ENCODE measurements at regions not wholly inside any gene's neighbourhood (a gene's known extent, or its start where the extent isn't known, plus 50 kb on each side); places are given as distances from the start of the nearest gene placed in this dataset.
"Not testable (repeated sequence)": the region's sequence is repeated elsewhere in the genome, so short reads cannot be mapped to it uniquely, and the experiment has no call there.

DNA sequence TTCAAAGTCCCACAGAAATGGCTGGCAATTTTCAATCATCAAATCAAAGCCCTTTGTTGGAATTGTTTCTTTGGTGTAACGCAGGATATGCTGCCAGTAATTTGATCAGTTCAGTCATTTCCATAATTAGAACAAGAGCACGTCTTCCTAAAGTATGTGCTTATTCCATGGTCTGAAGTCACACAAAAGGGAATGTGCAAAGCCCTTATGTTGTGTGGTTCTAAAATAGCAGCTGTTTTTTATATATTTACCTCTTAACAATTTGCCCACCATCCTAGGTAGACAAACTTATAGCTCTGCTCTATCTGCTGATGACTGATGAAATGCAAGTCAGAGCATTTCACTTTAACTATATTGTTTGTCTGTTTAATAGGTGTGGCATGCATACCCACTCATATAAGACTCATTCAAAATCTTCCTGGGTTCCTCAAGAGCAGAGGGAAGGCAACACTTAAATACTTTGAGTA lies 176.1 kb upstream of the SLC38A2 start:
- ATAC-seq (no peak), DNase-seq (no peak)
- Mint-ChIP-seq H3K36me3 (peaks cover 2 to 11% (median 11%) of the 10 kb centered on the region in 3 donors), H3K9me3 (peaks cover 0 to 15% (median 6%) of the 10 kb centered on the region in 9 donors), H3K27me3 (no peaks in the 10 kb centered on the region), H3K4me1 (peaks cover 35 to 45% (median 39%) of the 10 kb centered on the region in 4 donors), H3K27ac (peak overlapping the region in 2 of 10 donors; percentile 2 to 30), H3K4me3 (peak overlapping the region in 1 of 10 donors; percentile 37)
- POLR2A ChIA-PET, result no interaction called here

DNA sequence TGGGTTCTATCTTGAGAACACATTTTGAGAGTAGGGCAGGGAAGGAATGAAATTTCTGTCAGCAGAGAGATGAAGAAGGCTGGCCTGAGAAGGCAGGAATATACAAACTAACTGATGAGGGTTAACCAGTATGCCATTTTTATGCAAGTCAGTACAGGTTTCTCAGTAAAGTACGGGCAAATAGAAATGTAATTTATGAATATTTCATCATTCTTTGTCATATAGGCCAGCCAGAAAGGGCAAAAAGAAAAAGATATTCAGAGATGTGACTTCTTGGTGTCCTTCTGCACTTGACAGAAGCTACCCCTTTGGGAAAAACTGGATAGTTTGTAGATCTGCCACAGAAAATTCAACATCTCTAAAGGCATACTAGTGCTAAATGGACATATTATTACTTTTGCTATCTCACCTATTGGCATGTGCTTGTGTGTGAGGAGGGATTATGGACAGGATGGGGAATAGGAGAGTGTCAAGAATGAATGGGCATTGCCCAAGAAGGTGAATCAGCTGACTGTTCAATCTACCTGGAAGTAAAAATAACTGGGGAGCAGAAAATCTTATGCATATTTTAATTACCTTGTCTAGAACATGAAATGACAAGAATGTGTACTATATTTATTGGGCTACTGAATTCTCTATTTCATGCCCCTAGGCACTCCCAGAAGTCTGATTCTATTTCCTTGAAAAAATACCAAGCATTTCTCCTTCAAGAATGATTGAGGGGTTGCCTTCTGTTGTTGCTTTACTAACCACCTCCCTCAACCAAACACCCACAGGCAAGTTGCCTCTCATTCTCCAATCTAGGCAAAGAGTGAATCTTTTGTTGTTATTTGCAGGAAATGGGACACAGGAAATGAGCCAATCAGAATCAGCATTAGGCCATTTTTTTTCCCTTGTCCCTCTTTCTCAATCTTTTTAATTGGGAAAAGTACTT lies 175.1 kb upstream of the SLC38A2 start:
- H3K27ac Mint-ChIP-seq, result peak overlapping the region in 5 of 10 donors; percentile 2 to 77 (median 33)
- POLR2A ChIA-PET, result interaction anchor here (1.0 kb wide), 1 partner anchor 379 kb away, joined by 3 read pairs; no protein-coding TSS in a partner anchor

DNA sequence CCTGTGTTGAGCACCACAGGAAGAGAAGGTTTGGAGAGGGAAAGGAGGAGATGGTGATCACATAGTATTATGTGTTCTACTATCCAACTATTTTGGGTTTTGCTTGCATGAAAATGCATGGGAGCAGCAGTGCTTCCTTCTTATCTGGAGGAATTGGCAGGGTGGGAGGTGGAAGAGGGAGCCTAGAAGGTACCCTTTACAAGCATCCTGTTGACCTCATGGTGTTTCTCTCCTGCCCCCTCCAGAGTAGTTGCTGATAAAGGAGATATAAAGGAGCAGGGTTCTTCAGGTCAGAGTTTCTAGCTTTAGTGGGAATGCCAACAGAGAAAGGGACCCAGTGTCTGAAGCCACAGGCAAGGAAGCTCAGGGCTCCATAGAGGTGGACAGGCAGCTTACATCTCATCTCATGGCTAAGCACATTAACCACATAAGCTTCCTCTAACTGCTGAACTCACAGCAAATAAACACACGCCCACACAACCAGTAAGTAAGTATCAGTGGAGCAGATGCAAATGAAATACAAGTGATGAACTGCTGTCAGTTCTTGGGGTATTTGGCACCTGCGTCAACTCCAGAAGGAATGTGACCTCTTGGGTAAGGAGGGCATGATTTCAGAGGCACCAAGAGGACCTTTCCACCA lies 174.2 kb upstream of the SLC38A2 start:
- Mint-ChIP-seq H3K4me3 (peak overlapping the region in 9 of 10 donors; percentile 8 to 56 (median 34)), H3K27me3 (no peaks in the 10 kb centered on the region), H3K36me3 (peaks cover 2 to 19% (median 11%) of the 10 kb centered on the region in 3 donors), H3K9me3 (peaks cover 0 to 19% (median 8%) of the 10 kb centered on the region in 9 donors), H3K27ac (peak overlapping the region in 8 of 10 donors; percentile 2 to 67 (median 37)), H3K4me1 (peaks cover 41 to 56% (median 47%) of the 10 kb centered on the region in 4 donors)
- POLR2A ChIA-PET, result interaction anchor here (1.0 kb wide), 1 partner anchor 378 kb away, joined by 3 read pairs; no protein-coding TSS in a partner anchor
- ATAC-seq, result peak; percentile 41 to 77
- peak in 2 of 10 donors; percentile 9 to 24 for DNase-seq

More for the DNA sequence above, 175.1 kb upstream of the SLC38A2 start:
- ATAC-seq, result no peak
- peak overlapping the region in 2 of 10 donors; percentile 1 to 56 for H3K4me3 Mint-ChIP-seq
- peaks cover 0 to 19% (median 8%) of the 10 kb centered on the region in 9 donors for H3K9me3 Mint-ChIP-seq
- no peaks in the 10 kb centered on the region for H3K27me3 Mint-ChIP-seq
- peaks cover 40 to 53% (median 45%) of the 10 kb centered on the region in 4 donors for H3K4me1 Mint-ChIP-seq
- peaks cover 2 to 16% (median 11%) of the 10 kb centered on the region in 3 donors for H3K36me3 Mint-ChIP-seq
- no peak for DNase-seq

DNA sequence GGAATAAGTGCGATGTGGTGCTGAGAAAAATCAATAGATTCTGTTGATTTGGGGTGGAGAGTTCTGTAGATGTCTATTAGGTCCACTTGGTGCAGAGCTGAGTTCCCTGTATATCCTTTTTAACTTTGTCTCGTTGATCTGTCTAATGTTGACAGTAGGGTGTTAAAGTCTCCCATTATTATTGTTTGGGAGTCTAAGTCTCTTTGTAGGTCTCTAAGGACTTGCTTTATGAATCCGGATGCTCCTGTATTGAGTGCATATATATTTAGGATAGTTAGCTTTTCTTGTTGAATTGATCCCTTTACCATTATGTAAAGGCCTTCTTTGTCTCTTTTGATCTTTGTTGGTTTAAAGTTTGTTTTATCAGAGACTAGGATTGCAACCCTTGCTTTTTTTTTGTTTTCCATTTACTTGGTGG lies 170.8 kb upstream of the SLC38A2 start:
- H3K4me3 Mint-ChIP-seq, DNase-seq, POLR2A ChIA-PET, H3K27me3 Mint-ChIP-seq, ATAC-seq: not testable (repeated sequence)
- Mint-ChIP-seq H3K27ac (peak overlapping the region in 1 of 10 donors; percentile 21), H3K4me1 (peaks cover 29 to 39% (median 35%) of the 10 kb centered on the region in 4 donors), H3K36me3 (peaks cover 2 to 19% (median 15%) of the 10 kb centered on the region in 3 donors), H3K9me3 (peaks cover 0 to 24% (median 14%) of the 10 kb centered on the region in 9 donors)

DNA sequence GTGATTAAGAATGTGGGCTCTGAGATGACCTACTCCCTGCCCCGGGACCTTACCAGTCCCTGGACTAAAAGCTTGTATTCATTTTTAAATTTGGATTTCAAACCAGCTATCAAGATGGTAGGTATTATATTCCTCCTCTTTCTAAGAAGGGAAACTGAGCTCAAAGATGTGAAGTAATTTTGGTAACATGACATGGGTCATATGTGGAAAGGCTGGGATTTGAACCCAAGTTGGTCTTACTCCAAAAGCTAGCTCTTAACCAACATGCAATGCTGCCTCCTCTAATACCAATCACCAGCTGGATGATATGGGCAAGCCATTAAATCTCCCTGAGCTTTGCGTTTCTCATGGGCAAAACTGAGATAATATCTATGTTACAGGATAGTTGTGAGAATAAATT lies 166.4 kb upstream of the SLC38A2 start:
- H3K4me1 Mint-ChIP-seq, result peaks cover 16 to 27% (median 22%) of the 10 kb centered on the region in 4 donors
- H3K9me3 Mint-ChIP-seq, result peaks cover 0 to 13% (median 4%) of the 10 kb centered on the region in 9 donors
- no peak overlapping the region for H3K4me3 Mint-ChIP-seq
- DNase-seq (no peak), ATAC-seq (no peak)
- POLR2A ChIA-PET, result no interaction called here
- H3K36me3 Mint-ChIP-seq, result peaks cover 0 to 11% (median 4%) of the 10 kb centered on the region in 3 donors
- no peak overlapping the region for H3K27ac Mint-ChIP-seq
- no peaks in the 10 kb centered on the region for H3K27me3 Mint-ChIP-seq

DNA sequence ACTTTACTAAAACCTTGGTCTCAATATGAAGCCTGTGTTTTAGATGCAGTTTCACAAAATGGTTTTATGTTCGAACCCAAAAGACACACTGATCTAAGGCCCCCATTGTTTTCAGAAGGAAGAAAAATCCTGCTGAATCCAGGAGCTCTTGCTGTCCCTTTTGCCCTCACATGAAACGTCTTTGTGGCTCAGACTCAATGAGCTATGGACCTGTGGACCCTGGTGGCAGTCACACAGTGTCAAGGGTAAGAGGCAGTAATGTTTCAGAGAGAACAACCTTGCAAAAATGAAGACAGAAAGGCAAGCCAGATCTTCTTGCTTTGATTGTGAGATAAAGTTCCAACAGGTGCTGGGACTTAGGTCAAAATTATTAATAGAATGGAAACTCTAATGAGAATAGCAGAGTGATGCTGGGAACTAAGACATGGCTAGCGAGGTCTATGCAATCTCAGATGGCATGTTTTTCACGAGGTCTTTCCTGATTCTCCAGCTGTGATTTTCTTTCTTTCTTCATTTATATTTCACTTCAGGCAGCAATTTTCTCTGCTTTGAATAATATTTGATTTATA lies 164.9 kb upstream of the SLC38A2 start:
- Mint-ChIP-seq H3K36me3 (peaks cover 0 to 4% (median 1%) of the 10 kb centered on the region in 3 donors), H3K4me3 (no peak overlapping the region), H3K27ac (peak overlapping the region in 1 of 10 donors; percentile 4), H3K27me3 (no peaks in the 10 kb centered on the region), H3K4me1 (peaks cover 10 to 19% (median 14%) of the 10 kb centered on the region in 4 donors), H3K9me3 (peaks cover 0 to 8% (median 4%) of the 10 kb centered on the region in 9 donors)
- no peak for DNase-seq
- ATAC-seq, result no peak
- POLR2A ChIA-PET, result no interaction called here

DNA sequence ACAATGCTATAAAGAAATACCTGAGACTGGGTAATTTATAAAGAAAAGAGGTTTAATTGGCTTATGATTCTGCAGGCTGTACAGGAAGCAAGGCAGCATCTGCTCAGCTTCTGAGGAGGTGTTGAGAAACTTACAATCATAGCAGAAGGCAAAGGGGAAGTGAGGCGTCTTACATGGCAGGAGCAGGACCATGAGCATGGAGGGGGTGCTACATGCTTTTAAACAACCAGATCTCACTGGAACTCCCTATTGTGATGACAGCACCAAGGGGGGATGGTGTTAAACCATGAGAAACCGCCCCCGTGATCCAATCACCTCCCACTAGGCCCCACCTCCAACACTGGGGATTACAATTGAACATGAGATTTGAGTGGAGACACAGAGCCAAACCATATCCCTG lies 163.7 kb upstream of the SLC38A2 start:
- H3K4me3 Mint-ChIP-seq, H3K9me3 Mint-ChIP-seq, H3K36me3 Mint-ChIP-seq, ATAC-seq, H3K27me3 Mint-ChIP-seq, DNase-seq, POLR2A ChIA-PET: not testable (repeated sequence)
- Mint-ChIP-seq H3K27ac (peak overlapping the region in 4 of 10 donors; percentile 1 to 84 (median 56)), H3K4me1 (peaks cover 10 to 18% (median 14%) of the 10 kb centered on the region in 4 donors)

DNA sequence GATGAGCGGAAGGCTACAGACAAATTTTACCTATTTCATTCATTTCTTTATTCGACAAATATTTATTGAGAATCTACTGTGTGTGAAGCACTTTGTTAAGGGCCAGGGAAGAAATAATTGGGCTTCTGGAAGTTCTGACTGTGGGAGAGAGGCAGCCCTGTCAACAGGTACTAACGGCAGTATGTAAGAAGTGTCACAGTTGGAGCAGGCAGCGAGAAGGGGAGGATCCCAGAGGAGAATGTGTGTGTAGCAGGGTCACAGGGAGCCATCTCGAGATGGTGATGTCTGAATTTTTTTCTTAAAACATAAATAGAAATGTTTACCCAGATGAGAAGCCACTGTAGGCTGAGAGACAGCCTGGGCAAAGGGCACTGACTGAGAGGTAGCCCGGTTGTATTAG lies 163.3 kb upstream of the SLC38A2 start:
- DNase-seq (no peak), ATAC-seq (no peak)
- Mint-ChIP-seq H3K4me1 (peaks cover 10 to 16% (median 14%) of the 10 kb centered on the region in 4 donors), H3K9me3 (peaks cover 0 to 5% (median 1%) of the 10 kb centered on the region in 9 donors), H3K36me3 (peaks cover 0 to 3% (median 3%) of the 10 kb centered on the region in 3 donors), H3K27me3 (no peaks in the 10 kb centered on the region), H3K4me3 (no peak overlapping the region), H3K27ac (peak overlapping the region in 4 of 10 donors; percentile 1 to 84 (median 56))
- POLR2A ChIA-PET, result no interaction called here

DNA sequence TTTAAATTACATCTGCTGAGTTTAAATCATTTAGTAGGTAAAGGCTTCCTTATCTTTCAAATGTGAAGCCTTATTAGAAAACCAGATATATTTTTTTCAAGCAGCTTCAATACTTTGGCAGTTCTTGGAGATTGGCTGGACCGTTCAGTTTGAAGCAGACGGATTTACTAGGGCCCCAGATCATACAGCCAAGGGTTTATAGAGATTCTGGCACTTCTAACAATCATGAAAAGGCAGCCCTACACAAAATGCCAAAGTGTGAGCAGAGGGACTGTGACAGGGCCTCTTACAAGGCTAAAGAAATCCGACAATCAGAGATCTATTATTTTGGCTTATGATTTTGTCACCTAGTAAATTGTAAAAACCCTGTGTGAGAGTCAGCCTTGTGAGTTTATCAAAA lies 162.8 kb upstream of the SLC38A2 start:
- no peaks in the 10 kb centered on the region for H3K27me3 Mint-ChIP-seq
- H3K27ac Mint-ChIP-seq, result peak overlapping the region in 1 of 10 donors; percentile 76
- DNase-seq (no peak), ATAC-seq (no peak)
- H3K36me3 Mint-ChIP-seq, result peaks cover 0 to 3% (median 3%) of the 10 kb centered on the region in 3 donors
- POLR2A ChIA-PET, result no interaction called here
- peaks cover 0 to 5% (median 1%) of the 10 kb centered on the region in 9 donors for H3K9me3 Mint-ChIP-seq
- peaks cover 10 to 16% (median 14%) of the 10 kb centered on the region in 4 donors for H3K4me1 Mint-ChIP-seq
- no peak overlapping the region for H3K4me3 Mint-ChIP-seq

DNA sequence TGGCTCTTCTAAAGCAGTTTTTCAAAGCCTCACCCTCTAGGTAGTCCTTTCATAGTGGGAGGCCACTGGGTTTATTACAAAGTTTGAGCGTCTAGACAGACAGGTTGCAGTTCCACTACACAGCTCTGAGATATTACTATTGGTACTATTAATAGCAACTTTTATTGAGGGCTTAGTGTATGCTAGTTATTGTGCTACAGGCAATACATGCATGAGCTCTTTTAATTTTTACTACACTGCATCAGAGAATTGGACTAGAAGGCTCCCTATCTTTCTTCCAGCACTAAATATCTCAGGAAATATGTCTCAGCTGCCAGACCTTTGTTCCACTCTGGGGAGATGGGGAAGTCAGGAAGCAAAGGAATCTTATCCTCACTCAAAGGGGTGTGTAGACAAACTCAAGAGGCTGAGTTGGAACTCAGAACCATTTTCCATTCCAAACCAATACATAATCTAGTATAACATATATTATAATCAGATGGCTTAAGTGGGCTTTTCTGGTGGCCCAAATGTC lies 161.8 kb upstream of the SLC38A2 start:
- Mint-ChIP-seq H3K36me3 (peaks cover 1 to 3% (median 3%) of the 10 kb centered on the region in 3 donors), H3K4me1 (peaks cover 10 to 16% (median 14%) of the 10 kb centered on the region in 4 donors), H3K27ac (no peak overlapping the region), H3K27me3 (no peaks in the 10 kb centered on the region), H3K9me3 (peaks cover 0 to 3% (median 0%) of the 10 kb centered on the region in 9 donors), H3K4me3 (no peak overlapping the region)
- ATAC-seq (no peak), DNase-seq (no peak)
- POLR2A ChIA-PET, result no interaction called here

DNA sequence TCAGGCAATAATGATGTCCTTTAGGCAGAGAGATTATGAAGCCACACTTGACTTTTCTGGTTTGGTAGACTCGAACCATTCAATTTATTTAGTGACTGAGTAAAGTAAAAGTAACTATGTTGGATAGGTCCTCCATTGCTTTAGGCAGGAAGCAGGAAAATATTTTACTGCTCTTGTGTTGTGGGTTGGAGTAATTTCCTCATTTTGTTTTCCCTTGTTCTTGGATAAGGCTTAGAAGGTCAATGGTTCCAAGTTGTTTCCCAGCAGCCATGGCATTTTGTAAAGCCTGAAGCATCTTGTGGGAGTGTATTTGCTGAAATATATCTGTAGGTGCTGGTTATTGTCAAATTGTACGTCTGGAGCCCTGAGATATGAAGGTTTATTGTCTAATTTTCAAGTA lies 161.2 kb upstream of the SLC38A2 start:
- Mint-ChIP-seq H3K4me1 (peaks cover 10 to 16% (median 14%) of the 10 kb centered on the region in 4 donors), H3K27me3 (no peaks in the 10 kb centered on the region), H3K4me3 (no peak overlapping the region), H3K9me3 (peaks cover 0 to 7% (median 0%) of the 10 kb centered on the region in 9 donors), H3K36me3 (peaks cover 3 to 6% (median 4%) of the 10 kb centered on the region in 3 donors), H3K27ac (no peak overlapping the region)
- DNase-seq, result no peak
- ATAC-seq, result no peak
- POLR2A ChIA-PET, result no interaction called here

DNA sequence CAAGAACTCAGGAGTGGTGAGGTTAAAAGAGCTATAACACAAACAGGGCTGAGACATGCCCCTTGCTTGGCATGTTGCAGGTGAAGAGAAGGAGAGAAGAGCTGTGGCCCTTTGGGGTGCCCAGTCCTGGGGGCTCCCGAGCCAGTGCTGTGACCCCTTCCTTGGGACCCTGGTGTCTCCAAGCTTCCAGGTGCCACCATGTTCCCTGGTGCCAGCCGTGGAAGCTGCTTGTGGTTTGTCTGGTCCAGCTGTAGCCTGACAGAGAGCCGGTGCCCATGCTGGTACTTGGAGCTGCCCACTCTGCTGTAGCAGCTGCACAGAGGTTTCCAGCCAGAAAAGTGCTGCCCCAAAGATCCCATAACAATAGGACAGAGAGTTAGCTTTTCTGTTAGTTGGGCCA lies 159.2 kb upstream of the SLC38A2 start:
- POLR2A ChIA-PET, result interaction anchor here (0.8 kb wide), 1 partner anchor 160 kb away, joined by 4 read pairs; no protein-coding TSS in a partner anchor
- DNase-seq (no peak), ATAC-seq (no peak)
- H3K4me1 Mint-ChIP-seq, result peaks cover 7 to 13% (median 11%) of the 10 kb centered on the region in 4 donors
- no peak overlapping the region for H3K27ac Mint-ChIP-seq
- H3K4me3 Mint-ChIP-seq, result no peak overlapping the region
- H3K27me3 Mint-ChIP-seq, result no peaks in the 10 kb centered on the region
- H3K36me3 Mint-ChIP-seq, result peaks cover 3 to 11% (median 8%) of the 10 kb centered on the region in 3 donors
- H3K9me3 Mint-ChIP-seq, result peaks cover 0 to 11% (median 0%) of the 10 kb centered on the region in 9 donors

All from naive thymus-derived CD8-positive, alpha-beta T cell (primary cell).